22Rv1 (cell line): ENCODE measurements at regions not wholly inside any gene's neighbourhood (a gene's known extent, or its start where the extent isn't known, plus 50 kb on each side); places are given as distances from the start of the nearest gene placed in this dataset.

Experiments used
- CTCF ChIP-seq: fragments of 450-650 bp; IDR thresholded peaks from 2 replicates; pipeline ENCODE4 v1.5.1; 2017; ENCODE audit warnings: mild to moderate bottlenecking
- ZFX ChIP-seq: fragments of 450-650 bp; IDR thresholded peaks from 2 replicates; pipeline ENCODE4 v1.6.1; 2017; ENCODE audit warnings: antibody characterized with exemption, borderline replicate concordance

DNA sequence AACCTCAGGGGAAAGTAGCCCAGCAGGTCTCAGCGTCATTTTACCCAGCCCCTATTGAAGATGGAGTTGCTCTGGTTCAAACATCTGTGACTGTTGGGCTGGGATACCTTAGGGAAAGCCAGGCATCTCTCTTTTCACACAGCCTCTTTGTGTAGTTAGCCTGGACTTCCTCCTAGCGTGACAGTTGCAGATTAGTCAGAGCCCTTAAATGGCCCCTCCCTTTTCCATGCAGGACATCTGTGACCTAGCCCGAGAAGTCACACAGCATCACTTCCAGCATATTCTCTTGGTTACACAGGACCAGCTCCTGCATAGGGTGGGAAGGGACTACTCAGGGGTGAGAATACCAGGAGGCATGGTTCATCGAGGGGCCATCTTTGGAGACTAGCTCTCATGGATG lies 375.0 kb upstream of the RBFOX1 start:
- TF ChIP-seq CTCF (no peak), ZFX (no peak)
